Astrocyte of the cerebellum (primary cell): ENCODE measurements at regions not wholly inside any gene's neighbourhood (a gene's known extent, or its start where the extent isn't known, plus 50 kb on each side); places are given as distances from the start of the nearest gene placed in this dataset.
"Not testable (repeated sequence)": the region's sequence is repeated elsewhere in the genome, so short reads cannot be mapped to it uniquely, and the experiment has no call there.

Experiments
- DNase-seq: peaks from one replicate; pipeline ENCODE4 v3.0.0-alpha.2; 2011; ENCODE audit warnings: low read depth
- H3K4me3 ChIP-seq: 2 replicates; pipeline ENCODE4 v1.5.1; 2011; ENCODE audit warnings: mild to moderate bottlenecking, low read depth, low read length, moderate library complexity
- CTCF ChIP-seq: IDR thresholded peaks from 2 replicates; pipeline ENCODE4 v1.5.1; 2012; ENCODE audit warnings: low read length, low read depth, moderate library complexity, mild to moderate bottlenecking; ENCODE audit errors: missing control alignments
- in situ Hi-C: cut with HindIII; loops from 2 replicates; pipeline ENCODE4 v1.10.0; 2017; ENCODE audit warnings: low sequenced_read_pairs

GRCh38 chr13:94854688-94855087 lies 142.3 kb upstream of the SOX21 start:
- in situ Hi-C loops: no loop called here
- no peak overlapping the region for H3K4me3 ChIP-seq
- DNase-seq: no peak
- TF ChIP-seq CTCF: no peak

GRCh38 chr13:94851576-94851975 lies 139.2 kb upstream of the SOX21 start:
- no peak for DNase-seq
- no peak overlapping the region for H3K4me3 ChIP-seq
- TF ChIP-seq CTCF: no peak
- in situ Hi-C loops: no loop called here

- DNase-seq: no peak
- no peak overlapping the region for H3K4me3 ChIP-seq
- TF ChIP-seq CTCF: no peak
- in situ Hi-C loops: no loop called here
These were observed 136.9 kb upstream of the SOX21 start for GRCh38 chr13:94849254-94849653.

GRCh38 chr13:94842901-94843300 lies 130.6 kb upstream of the SOX21 start:
- in situ Hi-C loops: no loop called here
- no peak overlapping the region for H3K4me3 ChIP-seq
- no peak for TF ChIP-seq CTCF
- DNase-seq: no peak

- in situ Hi-C loops, H3K4me3 ChIP-seq, DNase-seq: not testable (repeated sequence)
These were observed 124.7 kb upstream of the SOX21 start for GRCh38 chr13:94837056-94837455.

GRCh38 chr13:94829837-94830365 lies 117.6 kb upstream of the SOX21 start:
- in situ Hi-C loops: no loop called here
- no peak overlapping the region for H3K4me3 ChIP-seq
- no peak for DNase-seq
- TF ChIP-seq CTCF: no peak

GRCh38 chr13:94829185-94829836 lies 117.0 kb upstream of the SOX21 start:
- TF ChIP-seq CTCF: no peak
- in situ Hi-C loops: no loop called here
- no peak overlapping the region for H3K4me3 ChIP-seq
- no peak for DNase-seq
